Prostate gland (tissue), 2 donors: ENCODE measurements at regions not wholly inside any gene's neighbourhood (a gene's known extent, or its start where the extent isn't known, plus 50 kb on each side); places are given as distances from the start of the nearest gene placed in this dataset.

Source experiments
- DNase-seq: peaks from one replicate; pipeline ENCODE4 v3.0.0-alpha.2; 2019; ENCODE audit warnings: low spot score
- H3K27ac ChIP-seq, 2 donors: fragments of 200-600 bp; sonication (generic); 2 replicates each; pipeline ENCODE4 v1.5.1; 2017 to 2019
- H3K27me3 ChIP-seq: fragments of 200-600 bp; sonication (generic); replicated peaks from 2 replicates; pipeline ENCODE4 v1.5.1; 2019; ENCODE audit not compliant: insufficient read depth
- H3K36me3 ChIP-seq, 2 donors: fragments of 200-600 bp; sonication (generic); 1 replicate in 1 of 2; 2 replicates in 1 of 2; pipeline versions ENCODE4 v1.5.1 to v1.8.1; 2017 to 2019
- H3K4me1 ChIP-seq: fragments of 200-600 bp; sonication (generic); replicated peaks from 2 replicates; pipeline ENCODE4 v1.5.1; 2019
- H3K4me3 ChIP-seq, 2 donors: fragments of 200-600 bp; sonication (generic); 2 replicates each; pipeline ENCODE4 v1.5.1; 2017 to 2019
- H3K9me3 ChIP-seq: fragments of 200-600 bp; sonication (generic); 2 replicates; pipeline ENCODE4 v1.5.1; 2017
- POLR2A ChIP-seq: fragments of 450-650 bp; IDR thresholded peaks from one replicate; pipeline ENCODE4 v1.6.1; 2016; ENCODE audit warnings: antibody characterized with exemption, mild to moderate bottlenecking
- POLR2AphosphoS5 ChIP-seq: sonication (generic); formaldehyde crosslinking; IDR thresholded peaks from one replicate; pipeline ENCODE4 v1.6.1; 2017; ENCODE audit warnings: antibody characterized with exemption
- WGBS: methylation state at CpG from one replicate; pipeline ENCODE4 v1.1.5; 2018; 5-methylcytosine and 5-hydroxymethylcytosine counted together
- intact Hi-C: fragments of 100-400 bp; cut with DNase I; formaldehyde crosslinking; loops from one replicate; pipeline ENCODE4 v1.14.2; 2022
- TF ChIP-seq, protein P1 (sequence below), 4 experiments: fragments of 200-600 bp in 2 of 4; fragments of 450-650 bp in 2 of 4; sonication (generic) in 2 of 4; IDR thresholded peaks; 1 replicate in 3 of 4; 2 replicates in 1 of 4; pipeline ENCODE4 v1.5.1; 2016 to 2019; ENCODE audit warnings: antibody characterized with exemption in 4 of 4, mild to moderate bottlenecking in 2 of 4, moderate library complexity in 2 of 4

GRCh38 chr1:193909406-193910082, 723.1 kb upstream of the B3GALT2 start:
- intact Hi-C loops: no loop called here
- H3K4me3 ChIP-seq: no peak overlapping the region
- TF ChIP-seq, protein P1, sequence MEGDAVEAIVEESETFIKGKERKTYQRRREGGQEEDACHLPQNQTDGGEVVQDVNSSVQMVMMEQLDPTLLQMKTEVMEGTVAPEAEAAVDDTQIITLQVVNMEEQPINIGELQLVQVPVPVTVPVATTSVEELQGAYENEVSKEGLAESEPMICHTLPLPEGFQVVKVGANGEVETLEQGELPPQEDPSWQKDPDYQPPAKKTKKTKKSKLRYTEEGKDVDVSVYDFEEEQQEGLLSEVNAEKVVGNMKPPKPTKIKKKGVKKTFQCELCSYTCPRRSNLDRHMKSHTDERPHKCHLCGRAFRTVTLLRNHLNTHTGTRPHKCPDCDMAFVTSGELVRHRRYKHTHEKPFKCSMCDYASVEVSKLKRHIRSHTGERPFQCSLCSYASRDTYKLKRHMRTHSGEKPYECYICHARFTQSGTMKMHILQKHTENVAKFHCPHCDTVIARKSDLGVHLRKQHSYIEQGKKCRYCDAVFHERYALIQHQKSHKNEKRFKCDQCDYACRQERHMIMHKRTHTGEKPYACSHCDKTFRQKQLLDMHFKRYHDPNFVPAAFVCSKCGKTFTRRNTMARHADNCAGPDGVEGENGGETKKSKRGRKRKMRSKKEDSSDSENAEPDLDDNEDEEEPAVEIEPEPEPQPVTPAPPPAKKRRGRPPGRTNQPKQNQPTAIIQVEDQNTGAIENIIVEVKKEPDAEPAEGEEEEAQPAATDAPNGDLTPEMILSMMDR (IDR thresholded peaks at IDR 0.05): no peak
- no peak for TF ChIP-seq POLR2AphosphoS5
- no peak for TF ChIP-seq POLR2A
- H3K27me3 ChIP-seq: no peaks in the 10 kb centered on the region
- H3K4me1 ChIP-seq: no peaks in the 10 kb centered on the region
- DNase-seq: no peak
- WGBS: 69% methylated on average over 7 of the region's 7 CpGs
- no peaks in the 10 kb centered on the region for H3K36me3 ChIP-seq
- H3K27ac ChIP-seq: no peak overlapping the region
- H3K9me3 ChIP-seq: no peaks in the 10 kb centered on the region

DNA sequence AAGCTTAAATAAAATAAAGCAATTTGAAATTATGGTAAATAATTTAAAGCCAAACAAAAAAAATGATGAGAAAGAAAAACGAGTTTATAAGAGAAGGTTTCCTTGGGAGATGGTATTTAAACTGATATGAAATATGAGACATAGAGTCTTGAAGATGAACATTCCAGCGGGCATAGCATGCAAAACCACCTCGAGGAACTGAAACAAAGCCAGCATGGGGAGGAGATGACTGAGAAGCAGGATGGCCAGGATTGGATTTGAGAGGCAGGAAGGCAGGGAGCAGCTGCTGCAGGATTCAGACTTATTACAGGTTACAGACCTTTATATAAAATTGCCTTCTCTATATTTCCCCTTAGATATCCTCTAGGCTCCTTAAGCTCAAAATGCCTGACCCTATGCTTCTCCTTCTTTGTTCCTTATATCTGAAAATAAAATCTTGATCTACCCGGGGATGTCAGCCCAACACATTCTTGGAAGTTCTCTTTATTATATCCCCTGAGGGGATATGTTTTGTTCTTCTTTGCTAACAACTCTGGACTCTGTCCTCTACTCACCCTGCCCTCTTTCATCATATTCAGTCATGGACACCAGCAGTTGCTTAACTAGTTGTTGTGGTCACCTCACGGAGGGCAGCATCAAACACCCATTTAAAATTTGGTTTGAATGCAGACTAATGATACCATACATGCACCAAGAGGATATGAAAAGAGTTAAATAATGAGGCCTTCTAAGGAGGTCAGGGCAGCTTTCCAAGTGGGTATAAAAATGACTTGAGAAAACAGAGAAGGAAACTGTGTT, 719.1 kb upstream of the B3GALT2 start:
- WGBS: 50% methylated on average over 5 of the region's 5 CpGs
- intact Hi-C loops: no loop called here

GRCh38 chr1:193891788-193892187, 705.4 kb upstream of the B3GALT2 start:
- H3K27me3 ChIP-seq: no peaks in the 10 kb centered on the region
- TF ChIP-seq, protein P1 (IDR thresholded peaks at IDR 0.05): no peak
- TF ChIP-seq POLR2A: no peak
- TF ChIP-seq POLR2AphosphoS5: no peak
- WGBS: 79% methylated on average over 2 of the region's 2 CpGs
- no peak overlapping the region for H3K4me3 ChIP-seq
- no peaks in the 10 kb centered on the region for H3K9me3 ChIP-seq
- H3K4me1 ChIP-seq: no peaks in the 10 kb centered on the region
- no peak overlapping the region for H3K27ac ChIP-seq
- no peak for DNase-seq
- H3K36me3 ChIP-seq: no peaks in the 10 kb centered on the region
- intact Hi-C loops: no loop called here

More for the DNA sequence above, 719.1 kb upstream of the B3GALT2 start:
- Histone ChIP-seq H3K4me3 (no peak overlapping the region), H3K36me3 (no peaks in the 10 kb centered on the region), H3K27me3 (no peaks in the 10 kb centered on the region), H3K9me3 (no peaks in the 10 kb centered on the region), H3K27ac (no peak overlapping the region), H3K4me1 (no peaks in the 10 kb centered on the region)
- no peak for DNase-seq
- TF ChIP-seq, protein P1 (IDR thresholded peaks at IDR 0.05): no peak
- TF ChIP-seq POLR2A (no peak), POLR2AphosphoS5 (no peak)

GRCh38 chr1:193890935-193891334, 704.5 kb upstream of the B3GALT2 start:
- no peaks in the 10 kb centered on the region for H3K4me1 ChIP-seq
- no peaks in the 10 kb centered on the region for H3K36me3 ChIP-seq
- H3K27ac ChIP-seq: no peak overlapping the region
- H3K9me3 ChIP-seq: no peaks in the 10 kb centered on the region
- TF ChIP-seq, protein P1 (IDR thresholded peaks at IDR 0.05): no peak
- intact Hi-C loops: no loop called here
- no peak overlapping the region for H3K4me3 ChIP-seq
- WGBS: 71% methylated on average over 1 of the region's 1 CpG
- H3K27me3 ChIP-seq: no peaks in the 10 kb centered on the region
- no peak for DNase-seq
